Naive B cell (primary cell): ENCODE measurements at regions not wholly inside any gene's neighbourhood (a gene's known extent, or its start where the extent isn't known, plus 50 kb on each side); places are given as distances from the start of the nearest gene placed in this dataset.
"Not testable (repeated sequence)": the region's sequence is repeated elsewhere in the genome, so short reads cannot be mapped to it uniquely, and the experiment has no call there.

Experiments used
- ATAC-seq, 2 donors: fragments of 150-1000 bp; cut with Tn5 transposase; 2 replicates each; pipeline ENCODE4 v1.10.0; 2021; ENCODE audit warnings: low read depth in 2 of 2, mild to moderate bottlenecking in 2 of 2, moderate library complexity in 2 of 2
- DNase-seq: peaks from one replicate; pipeline ENCODE4 v3.0.0; 2022
- H3K27ac Mint-ChIP-seq, 6 donors: one replicate each; pipeline ENCODE4 v1.8.0; 2020 to 2022; ENCODE audit warnings: mild to moderate bottlenecking in 6 of 6, mixed read lengths in 6 of 6, moderate library complexity in 5 of 6, inconsistent platforms in 2 of 6
- H3K27me3 Mint-ChIP-seq, 3 donors: one replicate each; pipeline ENCODE4 v1.8.0; 2021 to 2022; ENCODE audit warnings: mixed read lengths in 3 of 3, mild to moderate bottlenecking in 1 of 3
- H3K36me3 Mint-ChIP-seq, 2 donors: one replicate each; pipeline ENCODE4 v1.8.0; 2020 to 2022; ENCODE audit warnings: mixed read lengths in 2 of 2, inconsistent platforms in 1 of 2, mild to moderate bottlenecking in 1 of 2
- H3K4me1 Mint-ChIP-seq, 3 donors: one replicate each; pipeline ENCODE4 v1.8.0; 2020 to 2022; ENCODE audit warnings: mixed read lengths in 3 of 3, inconsistent platforms in 1 of 3, mild to moderate bottlenecking in 1 of 3, moderate library complexity in 1 of 3
- H3K4me3 Mint-ChIP-seq, 8 donors: one replicate each; pipeline ENCODE4 v1.8.0; 2020 to 2022; ENCODE audit warnings: mild to moderate bottlenecking in 8 of 8, mixed read lengths in 8 of 8, moderate library complexity in 8 of 8, inconsistent platforms in 2 of 8
- H3K9me3 Mint-ChIP-seq, 7 donors: one replicate each; pipeline ENCODE4 v1.8.0; 2020 to 2022; ENCODE audit warnings: mixed read lengths in 7 of 7, mild to moderate bottlenecking in 5 of 7, inconsistent platforms in 2 of 7, moderate library complexity in 1 of 7

DNA sequence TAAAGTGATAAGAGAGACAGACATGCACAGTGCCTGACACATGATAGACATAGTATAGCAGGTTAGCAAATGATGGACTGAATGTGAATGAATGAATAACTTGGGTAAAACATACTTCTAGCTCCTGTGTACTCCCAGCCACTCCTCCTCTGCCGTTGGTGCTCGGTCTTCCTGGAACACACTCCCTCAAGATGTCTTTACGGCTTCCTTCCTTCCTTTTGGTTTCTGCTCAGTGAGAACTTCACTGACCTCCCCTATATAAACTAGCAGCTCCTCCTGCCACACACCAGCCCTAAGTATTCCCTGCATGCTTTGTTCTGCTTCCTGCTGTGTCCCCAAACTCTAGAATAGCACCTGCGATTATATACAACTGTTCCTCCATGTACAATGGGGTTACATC lies 50.2 kb downstream of the RAD54L2 start:
- no peak for DNase-seq
- Mint-ChIP-seq H3K4me1 (peaks cover 10 to 21% (median 19%) of the 10 kb centered on the region in 3 donors), H3K4me3 (peak overlapping the region in 2 of 8 donors; percentile 10 to 18), H3K9me3 (no peaks in the 10 kb centered on the region), H3K27ac (peak overlapping the region in 4 of 6 donors; percentile 17 to 85 (median 72)), H3K27me3 (no peaks in the 10 kb centered on the region), H3K36me3 (peaks cover 7 to 18% of the 10 kb centered on the region in 2 donors)
- no peak for ATAC-seq

DNA sequence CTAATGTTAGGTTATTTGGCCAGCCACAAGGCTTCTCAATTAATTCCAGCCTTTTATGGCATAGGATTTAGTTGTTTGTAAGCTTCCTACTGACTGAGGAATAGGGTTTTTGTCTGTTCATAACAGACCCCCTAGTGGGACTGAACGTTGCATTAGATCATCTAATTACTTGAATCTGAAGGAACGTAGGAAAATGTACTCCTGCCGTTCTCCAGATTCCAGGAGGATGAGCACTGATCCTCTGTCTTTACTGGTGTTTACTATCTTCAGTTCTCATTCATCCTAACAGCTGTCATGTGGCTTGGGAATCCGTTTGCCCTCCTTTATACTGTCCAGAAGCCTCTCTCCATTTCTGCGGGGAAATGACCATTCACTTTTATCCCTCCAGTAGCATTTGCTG lies 52.7 kb downstream of the RAD54L2 start:
- Mint-ChIP-seq H3K27ac (peak overlapping the region in 1 of 6 donors; percentile 58), H3K36me3 (peaks cover 12 to 33% of the 10 kb centered on the region in 2 donors)

DNA sequence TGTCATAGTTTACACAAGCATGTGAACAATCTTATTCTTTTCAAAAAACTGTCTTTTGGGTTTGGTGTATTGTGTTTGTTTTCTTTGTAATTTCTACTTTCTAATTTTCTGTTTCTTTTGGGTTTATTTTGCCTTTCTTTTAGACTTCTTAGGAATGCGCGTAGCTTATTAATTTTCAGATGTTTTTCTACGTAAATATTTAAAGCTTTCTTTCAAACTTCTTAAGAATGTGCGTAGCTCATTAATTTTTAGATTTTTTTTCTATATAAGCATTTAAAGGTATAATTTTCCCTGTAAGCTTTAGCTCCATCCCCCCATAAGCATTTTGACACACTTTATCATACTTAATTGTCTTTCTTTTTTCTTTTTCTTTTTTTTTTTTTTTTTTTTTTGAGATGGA lies 55.2 kb downstream of the RAD54L2 start:
- Mint-ChIP-seq H3K4me3 (no peak overlapping the region), H3K36me3 (peaks cover 12 to 33% of the 10 kb centered on the region in 2 donors), H3K27ac (no peak overlapping the region), H3K4me1 (peaks cover 10 to 17% (median 16%) of the 10 kb centered on the region in 3 donors), H3K27me3 (no peaks in the 10 kb centered on the region), H3K9me3 (no peaks in the 10 kb centered on the region)
- DNase-seq, result no peak
- no peak for ATAC-seq

More for the DNA sequence above, 52.7 kb downstream of the RAD54L2 start:
- no peaks in the 10 kb centered on the region for H3K27me3 Mint-ChIP-seq
- H3K9me3 Mint-ChIP-seq, result no peaks in the 10 kb centered on the region
- DNase-seq, result no peak
- no peak overlapping the region for H3K4me3 Mint-ChIP-seq
- peaks cover 18 to 25% (median 19%) of the 10 kb centered on the region in 3 donors for H3K4me1 Mint-ChIP-seq
- ATAC-seq, result no peak

DNA sequence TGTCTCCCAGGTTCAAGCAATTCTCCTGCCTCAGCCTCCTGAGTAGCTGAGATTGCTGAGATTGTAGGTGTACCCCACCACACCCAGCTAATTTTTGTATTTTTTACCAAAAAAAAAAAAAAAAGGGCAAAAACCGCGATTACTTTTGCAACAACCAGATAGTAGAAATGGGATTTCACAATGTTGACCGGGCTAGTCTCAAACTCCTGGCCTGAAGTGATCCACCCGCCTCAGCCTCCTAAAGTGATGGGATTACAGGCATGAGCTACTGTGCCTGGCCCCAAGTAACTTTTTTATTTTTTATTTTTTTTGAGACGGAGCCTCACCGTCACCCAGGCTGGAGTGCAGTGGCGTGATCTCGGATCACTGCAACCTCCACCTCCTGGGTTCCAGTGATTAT lies 61.1 kb downstream of the RAD54L2 start:
- not testable (repeated sequence) for DNase-seq, ATAC-seq, H3K4me3 Mint-ChIP-seq, H3K9me3 Mint-ChIP-seq, H3K27me3 Mint-ChIP-seq
- Mint-ChIP-seq H3K4me1 (peaks cover 0 to 33% (median 12%) of the 10 kb centered on the region in 3 donors), H3K27ac (peak overlapping the region in 1 of 6 donors; percentile 21), H3K36me3 (peaks cover 9 to 12% of the 10 kb centered on the region in 2 donors)

DNA sequence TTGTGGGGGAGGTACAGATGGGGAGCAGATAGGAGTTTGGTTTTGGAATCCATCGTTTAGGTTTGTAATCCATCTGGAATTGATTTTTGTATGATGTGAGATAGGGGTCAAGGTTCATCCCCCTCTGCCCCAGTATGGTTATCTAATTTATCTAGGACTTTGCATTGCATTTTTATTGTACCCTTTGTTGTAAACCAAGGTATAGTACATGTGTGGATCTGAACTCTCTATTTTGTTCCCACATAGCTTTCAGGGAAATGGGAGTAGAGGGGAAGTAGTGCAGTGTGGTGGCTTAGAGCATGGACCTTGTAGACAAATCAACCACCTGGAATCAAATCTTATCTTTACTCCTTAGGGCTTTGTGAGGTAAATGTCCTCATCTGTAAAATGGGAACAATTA lies 65.7 kb downstream of the RAD54L2 start:
- Mint-ChIP-seq H3K27me3 (no peaks in the 10 kb centered on the region), H3K4me1 (peaks cover 7 to 16% (median 9%) of the 10 kb centered on the region in 3 donors), H3K9me3 (peaks cover 0 to 1% (median 0%) of the 10 kb centered on the region in 7 donors), H3K36me3 (peaks cover 0 to 11% of the 10 kb centered on the region in 2 donors), H3K4me3 (peak overlapping the region in 1 of 8 donors; percentile 11), H3K27ac (peak overlapping the region in 1 of 6 donors; percentile 0)
- DNase-seq (no peak), ATAC-seq (no peak)

DNA sequence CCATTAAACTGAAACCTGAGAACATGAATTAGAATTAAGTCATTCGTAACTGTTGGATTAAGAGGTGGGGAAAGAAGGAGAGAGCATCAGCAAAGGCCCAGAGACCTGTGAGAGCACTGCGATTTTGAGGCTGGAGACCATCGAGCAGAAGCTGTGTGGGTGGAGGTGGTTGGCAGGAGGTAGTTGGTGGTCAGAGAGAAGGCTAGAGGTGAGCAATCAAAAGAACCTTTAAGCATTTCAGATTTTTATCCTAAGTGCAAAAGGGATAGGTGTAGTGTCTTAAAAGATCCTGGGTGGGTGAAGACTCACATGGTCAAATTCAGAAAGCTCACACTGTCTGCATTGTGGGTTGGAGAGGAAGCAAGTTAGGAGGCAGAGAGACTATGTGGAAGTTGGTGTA lies 65.1 kb upstream of the TEX264 start:
- H3K4me1 Mint-ChIP-seq, result peaks cover 10 to 16% (median 13%) of the 10 kb centered on the region in 3 donors
- peak overlapping the region in 5 of 6 donors; percentile 4 to 94 (median 65) for H3K27ac Mint-ChIP-seq
- H3K9me3 Mint-ChIP-seq, result peaks cover 0 to 1% (median 0%) of the 10 kb centered on the region in 7 donors
- no peak for DNase-seq
- no peak overlapping the region for H3K4me3 Mint-ChIP-seq
- ATAC-seq, result no peak
- H3K27me3 Mint-ChIP-seq, result no peaks in the 10 kb centered on the region
- H3K36me3 Mint-ChIP-seq, result peaks cover 0 to 11% of the 10 kb centered on the region in 2 donors

DNA sequence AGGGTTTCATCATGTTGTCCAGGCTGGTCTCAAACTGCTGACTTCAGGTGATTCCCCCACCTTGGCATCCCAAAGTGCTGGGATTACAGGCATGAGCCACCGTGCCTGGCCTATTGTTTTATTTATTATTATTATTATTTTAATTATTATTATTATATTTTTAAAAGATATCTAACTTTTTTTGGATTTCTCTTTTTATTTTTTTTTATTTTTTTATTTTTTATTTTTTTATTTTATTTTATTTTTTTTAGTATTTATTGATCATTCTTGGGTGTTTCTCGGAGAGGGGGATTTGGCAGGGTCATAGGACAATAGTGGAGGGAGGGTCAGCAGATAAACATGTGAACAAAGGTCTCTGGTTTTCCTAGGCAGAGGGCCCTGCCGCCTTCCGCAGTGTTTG lies 64.2 kb upstream of the TEX264 start:
- H3K27me3 Mint-ChIP-seq, H3K9me3 Mint-ChIP-seq, ATAC-seq, DNase-seq, H3K4me3 Mint-ChIP-seq: not testable (repeated sequence)
- Mint-ChIP-seq H3K27ac (peak overlapping the region in 1 of 6 donors; percentile 38), H3K36me3 (peaks cover 0 to 11% of the 10 kb centered on the region in 2 donors), H3K4me1 (peaks cover 10 to 16% (median 13%) of the 10 kb centered on the region in 3 donors)

DNA sequence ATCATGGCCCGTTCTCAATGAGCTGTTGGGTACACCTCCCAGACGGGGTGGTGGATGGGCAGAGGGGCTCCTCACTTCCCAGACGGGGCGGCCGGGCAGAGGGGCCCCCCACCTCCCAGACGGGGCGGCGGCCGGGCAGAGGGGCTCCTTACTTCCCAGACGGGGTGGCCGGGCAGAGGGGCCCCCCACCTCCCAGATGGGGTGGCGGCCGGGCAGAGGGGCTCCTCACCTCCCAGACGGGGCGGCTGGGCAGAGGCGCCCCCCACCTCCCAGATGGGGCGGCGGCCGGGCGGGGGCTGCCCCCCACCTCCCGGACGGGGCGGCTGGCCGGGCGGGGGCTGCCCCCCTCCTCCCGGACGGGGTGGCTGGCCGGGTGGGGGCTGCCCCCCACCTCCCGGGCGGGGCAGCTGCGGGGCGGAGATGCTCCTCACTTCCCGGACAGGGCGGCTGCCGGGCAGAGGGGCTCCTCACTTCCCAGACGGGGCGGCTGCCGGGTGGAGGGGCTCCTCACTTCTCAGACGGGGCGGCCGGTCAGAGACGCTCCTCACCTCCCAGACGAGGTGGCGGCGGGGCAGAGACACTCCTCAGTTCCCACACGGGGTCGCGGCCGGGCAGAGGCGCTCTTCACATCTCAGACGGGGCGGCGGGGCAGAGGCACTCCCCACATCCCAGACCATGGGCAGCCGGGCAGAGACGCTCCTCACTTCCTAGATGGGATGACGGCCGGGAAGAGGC lies 63.3 kb upstream of the TEX264 start:
- H3K36me3 Mint-ChIP-seq, H3K27me3 Mint-ChIP-seq, H3K9me3 Mint-ChIP-seq, H3K27ac Mint-ChIP-seq, H3K4me3 Mint-ChIP-seq, ATAC-seq, DNase-seq: not testable (repeated sequence)
- H3K4me1 Mint-ChIP-seq, result peaks cover 6 to 12% (median 10%) of the 10 kb centered on the region in 3 donors

DNA sequence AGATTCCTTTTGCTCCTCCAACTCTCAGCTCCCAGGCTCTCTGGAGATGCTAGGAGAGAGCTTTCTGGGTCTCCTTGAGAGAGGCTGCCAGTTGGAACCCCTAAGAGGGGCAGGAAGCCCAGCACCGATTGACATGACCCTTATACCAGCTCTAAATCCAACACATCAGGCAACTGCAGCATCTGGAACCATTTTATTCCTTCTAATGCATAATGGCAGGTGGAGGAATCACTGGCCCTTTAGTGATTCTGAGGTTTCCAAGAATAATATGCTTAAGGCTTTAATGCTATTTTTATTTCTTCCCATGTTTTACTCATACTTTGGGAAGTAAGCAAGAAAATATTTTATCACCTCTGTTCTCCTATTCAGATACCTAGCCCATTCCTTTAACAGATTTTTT lies 60.3 kb upstream of the TEX264 start:
- no peak for ATAC-seq
- peaks cover 0 to 3% of the 10 kb centered on the region in 2 donors for H3K36me3 Mint-ChIP-seq
- no peak overlapping the region for H3K27ac Mint-ChIP-seq
- DNase-seq, result no peak
- H3K4me1 Mint-ChIP-seq, result peaks cover 6 to 10% (median 8%) of the 10 kb centered on the region in 3 donors
- H3K4me3 Mint-ChIP-seq, result no peak overlapping the region
- peaks cover 0 to 1% (median 0%) of the 10 kb centered on the region in 7 donors for H3K9me3 Mint-ChIP-seq
- H3K27me3 Mint-ChIP-seq, result no peaks in the 10 kb centered on the region

DNA sequence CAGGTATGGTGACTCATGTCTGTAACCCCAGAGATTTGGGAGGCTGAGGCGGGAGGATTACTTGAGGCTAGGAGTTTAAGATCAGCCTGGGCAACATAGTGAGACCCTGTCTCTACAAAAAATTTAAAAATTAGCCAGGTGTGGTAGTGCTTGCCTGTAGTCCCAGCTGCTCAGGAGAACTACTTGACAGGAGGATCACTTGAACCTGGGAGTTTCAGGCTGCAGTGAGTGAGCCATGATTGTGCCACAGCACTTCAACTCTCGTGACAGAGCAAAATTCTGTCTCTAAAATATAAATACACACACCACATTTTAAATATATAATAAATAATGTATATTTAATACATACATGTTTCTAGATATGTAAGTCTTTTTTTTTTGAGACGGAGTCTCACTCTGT lies 53.5 kb upstream of the TEX264 start:
- Mint-ChIP-seq H3K9me3 (no peaks in the 10 kb centered on the region), H3K4me1 (peaks cover 7 to 26% (median 10%) of the 10 kb centered on the region in 3 donors), H3K4me3 (no peak overlapping the region), H3K27me3 (no peaks in the 10 kb centered on the region), H3K36me3 (no peaks in the 10 kb centered on the region), H3K27ac (peak overlapping the region in 1 of 6 donors; percentile 1)
- ATAC-seq (no peak), DNase-seq (no peak)

DNA sequence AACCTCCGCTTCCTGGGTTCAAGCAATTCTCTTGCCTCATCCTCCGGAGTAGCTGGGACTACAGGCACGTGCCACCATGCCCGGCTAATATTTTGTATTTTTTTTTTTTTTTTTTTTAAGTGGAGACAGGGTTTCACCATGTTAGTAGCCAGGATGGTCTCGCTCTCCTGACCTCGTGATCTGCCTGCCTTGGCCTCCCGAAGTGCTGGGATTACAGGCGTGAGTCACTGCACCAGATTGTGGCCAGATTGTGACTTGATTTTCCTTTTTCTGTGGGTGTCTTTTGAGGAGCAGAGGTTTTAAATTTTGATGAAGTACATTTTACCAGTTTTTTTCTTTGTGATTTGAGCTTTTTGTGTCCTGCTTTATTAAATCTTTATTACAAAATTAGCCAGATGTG lies 53.0 kb upstream of the TEX264 start:
- H3K4me1 Mint-ChIP-seq, result peaks cover 7 to 30% (median 10%) of the 10 kb centered on the region in 3 donors
- H3K9me3 Mint-ChIP-seq, H3K27me3 Mint-ChIP-seq, H3K36me3 Mint-ChIP-seq, DNase-seq, H3K4me3 Mint-ChIP-seq, ATAC-seq: not testable (repeated sequence)
- H3K27ac Mint-ChIP-seq, result peak overlapping the region in 3 of 6 donors; percentile 30 to 88 (median 57)

DNA sequence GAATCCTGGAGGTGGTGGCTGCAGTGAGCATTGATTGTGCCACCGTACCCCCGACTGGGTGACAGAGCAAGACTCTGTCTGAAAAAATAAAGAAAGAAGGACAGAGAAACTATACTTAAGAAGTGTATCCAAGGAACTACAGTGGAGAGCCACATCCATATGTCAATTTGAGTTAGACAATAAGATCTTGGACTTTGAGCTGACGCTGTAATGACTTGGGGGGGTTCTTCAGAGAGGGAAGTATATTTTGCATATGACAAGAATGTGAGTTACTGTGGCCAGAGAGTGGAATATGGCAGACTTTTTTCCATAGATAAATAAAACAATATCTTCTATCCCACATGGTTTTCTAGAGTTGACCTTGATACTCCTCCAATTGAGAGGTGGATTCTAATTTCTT lies 52.6 kb upstream of the TEX264 start:
- H3K36me3 Mint-ChIP-seq, result no peaks in the 10 kb centered on the region
- H3K9me3 Mint-ChIP-seq, result no peaks in the 10 kb centered on the region
- peak overlapping the region in 2 of 6 donors; percentile 57 to 88 for H3K27ac Mint-ChIP-seq
- no peak overlapping the region for H3K4me3 Mint-ChIP-seq
- peaks cover 7 to 34% (median 10%) of the 10 kb centered on the region in 3 donors for H3K4me1 Mint-ChIP-seq
- ATAC-seq (no peak), DNase-seq (no peak)
- H3K27me3 Mint-ChIP-seq, result no peaks in the 10 kb centered on the region

DNA sequence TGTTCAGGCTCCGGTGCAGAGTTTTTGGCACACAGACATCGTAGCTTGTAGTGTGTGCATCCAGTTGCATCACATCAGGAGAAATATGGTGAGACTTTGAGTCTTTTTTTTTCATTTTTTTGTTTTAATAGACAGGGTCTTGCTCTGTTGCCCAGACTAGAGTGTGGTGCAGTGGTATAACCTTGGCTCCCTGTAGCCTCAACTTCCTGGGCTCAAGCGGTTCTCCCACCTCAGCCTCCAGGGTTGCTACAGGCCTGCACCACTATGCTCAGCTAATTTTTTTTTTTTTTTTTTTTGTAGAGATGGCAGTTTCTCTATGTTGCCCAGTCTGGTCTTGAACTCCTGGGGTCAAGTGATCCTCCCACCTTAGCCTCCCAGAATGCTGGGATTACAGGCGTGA lies 51.1 kb upstream of the TEX264 start:
- Mint-ChIP-seq H3K36me3 (no peaks in the 10 kb centered on the region), H3K9me3 (no peaks in the 10 kb centered on the region), H3K27ac (no peak overlapping the region), H3K4me3 (no peak overlapping the region), H3K27me3 (no peaks in the 10 kb centered on the region), H3K4me1 (peaks cover 7 to 39% (median 10%) of the 10 kb centered on the region in 3 donors)
- ATAC-seq (no peak), DNase-seq (no peak)

DNA sequence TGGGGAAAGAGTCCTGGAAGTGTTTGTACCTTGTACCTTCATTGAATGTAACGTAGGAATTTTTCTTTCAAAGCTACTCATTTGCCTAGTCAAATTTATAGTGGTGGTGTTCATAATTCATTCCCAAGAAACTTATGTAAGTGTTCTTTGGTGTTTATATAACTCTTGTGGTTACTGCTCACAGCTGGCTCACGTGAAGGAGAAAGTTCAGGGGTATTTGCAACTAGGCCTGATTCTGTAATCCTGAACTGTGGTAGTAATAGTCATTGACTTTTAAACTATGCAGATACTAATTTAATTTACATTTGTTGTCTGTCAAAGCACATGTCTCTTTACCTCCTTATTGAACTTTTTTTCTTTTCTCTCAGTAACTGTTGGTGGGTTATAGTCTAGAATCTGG lies 50.5 kb upstream of the TEX264 start:
- Mint-ChIP-seq H3K4me3 (no peak overlapping the region), H3K27me3 (no peaks in the 10 kb centered on the region), H3K27ac (peak overlapping the region in 1 of 6 donors; percentile 10), H3K36me3 (no peaks in the 10 kb centered on the region), H3K9me3 (no peaks in the 10 kb centered on the region), H3K4me1 (peaks cover 7 to 34% (median 10%) of the 10 kb centered on the region in 3 donors)
- ATAC-seq (no peak), DNase-seq (no peak)
